OCI-LY3 (cell line): ENCODE measurements at regions not wholly inside any gene's neighbourhood (a gene's known extent, or its start where the extent isn't known, plus 50 kb on each side); places are given as distances from the start of the nearest gene placed in this dataset.
A peak's percentile ranks its signal among the peaks of the same experiment; 100 is the strongest.

Source experiments
- H2AFZ ChIP-seq: fragments of 200-600, 300-600 bp; shearing (Covaris generic); 2 replicates; pipeline ENCODE4 v1.6.0; 2014; ENCODE audit warnings: antibody characterized with exemption, low read depth, low read length
- H3K27ac ChIP-seq: fragments of 200-600, 300-600 bp; sonication (generic); 2 replicates; pipeline ENCODE4 v1.5.1; 2014; ENCODE audit warnings: mild to moderate bottlenecking, low read length, moderate library complexity, mixed read lengths
- H3K27me3 ChIP-seq: fragments of 200-600, 300-600 bp; sonication (generic); 2 replicates; pipeline ENCODE4 v1.6.1; 2014; ENCODE audit warnings: low read depth, low read length, mixed read lengths
- H3K36me3 ChIP-seq: fragments of 200-600, 300-600 bp; sonication (generic); replicated peaks from 2 replicates; pipeline ENCODE3; 2014; ENCODE audit warnings: low read depth, low read length, mixed read lengths
- H3K4me1 ChIP-seq: fragments of 300-600, 200-600 bp; sonication (generic); 2 replicates; pipeline ENCODE4 v1.6.1; 2014; ENCODE audit warnings: low read length, mixed read lengths
- H3K4me2 ChIP-seq: fragments of 200-600, 300-600 bp; sonication (generic); 2 replicates; pipeline ENCODE4 v1.6.1; 2014; ENCODE audit warnings: low read length, mixed read lengths
- H3K4me3 ChIP-seq: fragments of 300-600, 200-600 bp; sonication (generic); 2 replicates; pipeline ENCODE4 v1.5.1; 2014; ENCODE audit warnings: antibody characterized with exemption, mild to moderate bottlenecking, low read length, moderate library complexity
- H3K79me2 ChIP-seq: fragments of 300-600, 200-600 bp; shearing (Covaris generic); 2 replicates; pipeline ENCODE4 v1.6.1; 2014; ENCODE audit warnings: mild to moderate bottlenecking, low read length, mixed read lengths
- H3K9ac ChIP-seq: fragments of 300-600, 200-600 bp; shearing (Covaris generic); 2 replicates; pipeline ENCODE4 v1.6.0; 2014; ENCODE audit warnings: mild to moderate bottlenecking, low read length, moderate library complexity
- H3K9me3 ChIP-seq: fragments of 200-600, 300-600 bp; shearing (Covaris generic); 2 replicates; pipeline ENCODE4 v1.6.1; 2014; ENCODE audit warnings: low read length, mixed read lengths; ENCODE audit not compliant: insufficient read depth
- H4K20me1 ChIP-seq: fragments of 200-600, 300-600 bp; sonication (generic); 2 replicates; pipeline ENCODE4 v1.6.1; 2016; ENCODE audit warnings: low read length, mixed read lengths; ENCODE audit not compliant: insufficient read depth
- EZH2phosphoT487 ChIP-seq: fragments of 200-600 bp; shearing (Covaris generic); IDR thresholded peaks from 2 replicates; pipeline ENCODE4 v1.6.1; 2018; ENCODE audit warnings: antibody characterized with exemption, mixed run types, low read depth
- TF ChIP-seq, protein P1 (sequence below): fragments of 200-600, 300-600 bp; sonication (generic); IDR thresholded peaks from 2 replicates; pipeline ENCODE4 v1.5.1; 2014; ENCODE audit warnings: antibody characterized with exemption, low read length, low read depth

DNA sequence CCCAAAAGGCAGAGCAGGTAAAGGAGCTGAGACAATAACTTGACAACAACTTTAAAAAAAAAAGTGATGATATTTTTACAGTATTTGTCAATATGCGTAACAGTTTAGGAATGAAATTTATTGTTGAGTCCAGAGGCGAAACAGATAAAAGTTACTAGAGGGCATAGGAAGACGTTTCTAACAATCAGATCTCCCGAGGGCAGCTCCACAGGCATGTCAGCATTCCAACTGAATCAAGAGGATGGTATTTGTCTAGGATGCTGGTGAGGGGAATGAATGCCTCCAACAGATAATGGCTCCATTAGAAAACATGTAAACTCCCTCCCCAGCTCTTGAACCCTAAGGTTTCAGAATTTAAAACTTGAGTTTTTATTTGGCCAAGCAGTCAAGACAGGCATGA is 733.9 kb upstream of the SORCS1 start:
- Histone ChIP-seq H3K9ac (no peak overlapping the region), H3K4me3 (no peak overlapping the region), H3K27ac (no peak overlapping the region), H3K27me3 (no peaks in the 10 kb centered on the region), H3K4me2 (no peak overlapping the region), H3K79me2 (no peaks in the 10 kb centered on the region), H2AFZ (no peak overlapping the region), H3K4me1 (peaks cover 21% of the 10 kb centered on the region), H3K9me3 (no peaks in the 10 kb centered on the region), H4K20me1 (no peaks in the 10 kb centered on the region), H3K36me3 (peaks cover 7% of the 10 kb centered on the region)
- TF ChIP-seq EZH2phosphoT487, result no peak
- TF ChIP-seq, protein P1, sequence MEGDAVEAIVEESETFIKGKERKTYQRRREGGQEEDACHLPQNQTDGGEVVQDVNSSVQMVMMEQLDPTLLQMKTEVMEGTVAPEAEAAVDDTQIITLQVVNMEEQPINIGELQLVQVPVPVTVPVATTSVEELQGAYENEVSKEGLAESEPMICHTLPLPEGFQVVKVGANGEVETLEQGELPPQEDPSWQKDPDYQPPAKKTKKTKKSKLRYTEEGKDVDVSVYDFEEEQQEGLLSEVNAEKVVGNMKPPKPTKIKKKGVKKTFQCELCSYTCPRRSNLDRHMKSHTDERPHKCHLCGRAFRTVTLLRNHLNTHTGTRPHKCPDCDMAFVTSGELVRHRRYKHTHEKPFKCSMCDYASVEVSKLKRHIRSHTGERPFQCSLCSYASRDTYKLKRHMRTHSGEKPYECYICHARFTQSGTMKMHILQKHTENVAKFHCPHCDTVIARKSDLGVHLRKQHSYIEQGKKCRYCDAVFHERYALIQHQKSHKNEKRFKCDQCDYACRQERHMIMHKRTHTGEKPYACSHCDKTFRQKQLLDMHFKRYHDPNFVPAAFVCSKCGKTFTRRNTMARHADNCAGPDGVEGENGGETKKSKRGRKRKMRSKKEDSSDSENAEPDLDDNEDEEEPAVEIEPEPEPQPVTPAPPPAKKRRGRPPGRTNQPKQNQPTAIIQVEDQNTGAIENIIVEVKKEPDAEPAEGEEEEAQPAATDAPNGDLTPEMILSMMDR, result no peak

DNA sequence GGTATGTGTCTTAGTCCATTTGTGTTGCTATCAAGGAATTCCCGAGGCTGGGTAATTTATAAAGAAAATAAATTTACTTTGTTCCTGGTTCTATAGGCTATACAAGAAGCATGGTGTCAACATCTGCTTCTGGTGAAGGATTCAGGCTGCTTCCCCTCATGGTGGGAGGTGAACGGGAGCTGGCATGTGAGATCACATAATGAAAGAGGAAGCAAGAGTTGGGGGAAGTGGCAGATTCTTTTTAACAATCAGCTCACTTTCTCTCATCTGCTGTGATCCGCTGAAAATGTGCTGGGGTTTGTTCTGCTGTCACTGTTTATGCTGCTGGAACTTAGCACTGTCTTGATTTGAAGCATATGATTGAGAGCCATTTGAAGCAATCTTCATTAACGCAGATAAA is 730.0 kb upstream of the SORCS1 start:
- Histone ChIP-seq H3K4me2 (peak overlapping the region; percentile 35; the same call in 1 of the 2 replicates), H3K4me3 (no peak overlapping the region), H4K20me1 (no peaks in the 10 kb centered on the region), H3K27me3 (no peaks in the 10 kb centered on the region), H3K4me1 (peaks cover 21% of the 10 kb centered on the region), H2AFZ (no peak overlapping the region), H3K79me2 (no peaks in the 10 kb centered on the region), H3K9ac (no peak overlapping the region), H3K36me3 (peaks cover 8% of the 10 kb centered on the region), H3K9me3 (no peaks in the 10 kb centered on the region), H3K27ac (peak overlapping the region; percentile 78)
- TF ChIP-seq, protein P1, result no peak
- no peak for TF ChIP-seq EZH2phosphoT487

- Histone ChIP-seq H2AFZ (no peak overlapping the region), H3K27ac (no peak overlapping the region), H3K4me2 (no peak overlapping the region)
Observed at GRCh38 chr10:107889105-107889504, 724.6 kb upstream of the SORCS1 start.

DNA sequence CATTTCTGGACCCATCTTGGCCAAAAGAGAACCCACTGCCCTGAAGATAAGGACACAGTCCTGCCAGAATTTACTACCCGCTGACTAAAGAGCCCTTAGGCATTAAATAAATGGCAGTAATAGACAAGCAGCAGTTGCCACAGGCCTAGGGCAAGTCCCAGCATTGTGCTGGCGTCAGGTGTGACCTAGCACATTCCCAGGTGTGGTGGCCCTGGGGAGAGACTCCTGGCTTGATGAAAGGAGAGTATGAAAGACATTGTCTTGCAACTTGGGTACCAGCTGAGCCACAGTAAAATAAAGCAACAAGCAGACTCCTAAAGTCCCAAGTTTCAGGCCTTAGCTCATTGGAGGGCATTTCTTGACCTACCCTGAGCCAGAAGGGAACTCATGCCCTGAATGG is 715.7 kb upstream of the SORCS1 start:
- no peaks in the 10 kb centered on the region for H3K4me1 ChIP-seq
- TF ChIP-seq EZH2phosphoT487, result no peak
- TF ChIP-seq, protein P1, result no peak
- H3K9me3 ChIP-seq, result no peaks in the 10 kb centered on the region
- H4K20me1 ChIP-seq, result no peaks in the 10 kb centered on the region
- H3K9ac ChIP-seq, result no peak overlapping the region
- H3K4me2 ChIP-seq, result no peak overlapping the region
- H3K79me2 ChIP-seq, result no peaks in the 10 kb centered on the region
- no peak overlapping the region for H3K27ac ChIP-seq
- no peaks in the 10 kb centered on the region for H3K27me3 ChIP-seq
- no peaks in the 10 kb centered on the region for H3K36me3 ChIP-seq
- no peak overlapping the region for H3K4me3 ChIP-seq
- no peak overlapping the region for H2AFZ ChIP-seq

More at GRCh38 chr10:107889105-107889504, 724.6 kb upstream of the SORCS1 start:
- peaks cover 5% of the 10 kb centered on the region for H3K36me3 ChIP-seq
- H3K27me3 ChIP-seq, result no peaks in the 10 kb centered on the region
- no peaks in the 10 kb centered on the region for H3K9me3 ChIP-seq
- H3K79me2 ChIP-seq, result no peaks in the 10 kb centered on the region
- H4K20me1 ChIP-seq, result no peaks in the 10 kb centered on the region
- H3K4me1 ChIP-seq, result peaks cover 2% of the 10 kb centered on the region; the same call in 1 of the 2 replicates
- no peak for TF ChIP-seq EZH2phosphoT487
- TF ChIP-seq, protein P1, result no peak
- no peak overlapping the region for H3K4me3 ChIP-seq
- no peak overlapping the region for H3K9ac ChIP-seq
